Activated gamma-delta T cell treated with anti-CD3 and anti-CD28 coated beads, Interleukin-2, amount 50 U/mL, for 16 hours (primary cell): ENCODE measurements at regions not wholly inside any gene's neighbourhood (a gene's known extent, or its start where the extent isn't known, plus 50 kb on each side); places are given as distances from the start of the nearest gene placed in this dataset.

Experiments
- DNase-seq: peaks from one replicate; pipeline ENCODE4 v3.0.0-alpha.2; 2020; ENCODE audit warnings: low read depth

DNA sequence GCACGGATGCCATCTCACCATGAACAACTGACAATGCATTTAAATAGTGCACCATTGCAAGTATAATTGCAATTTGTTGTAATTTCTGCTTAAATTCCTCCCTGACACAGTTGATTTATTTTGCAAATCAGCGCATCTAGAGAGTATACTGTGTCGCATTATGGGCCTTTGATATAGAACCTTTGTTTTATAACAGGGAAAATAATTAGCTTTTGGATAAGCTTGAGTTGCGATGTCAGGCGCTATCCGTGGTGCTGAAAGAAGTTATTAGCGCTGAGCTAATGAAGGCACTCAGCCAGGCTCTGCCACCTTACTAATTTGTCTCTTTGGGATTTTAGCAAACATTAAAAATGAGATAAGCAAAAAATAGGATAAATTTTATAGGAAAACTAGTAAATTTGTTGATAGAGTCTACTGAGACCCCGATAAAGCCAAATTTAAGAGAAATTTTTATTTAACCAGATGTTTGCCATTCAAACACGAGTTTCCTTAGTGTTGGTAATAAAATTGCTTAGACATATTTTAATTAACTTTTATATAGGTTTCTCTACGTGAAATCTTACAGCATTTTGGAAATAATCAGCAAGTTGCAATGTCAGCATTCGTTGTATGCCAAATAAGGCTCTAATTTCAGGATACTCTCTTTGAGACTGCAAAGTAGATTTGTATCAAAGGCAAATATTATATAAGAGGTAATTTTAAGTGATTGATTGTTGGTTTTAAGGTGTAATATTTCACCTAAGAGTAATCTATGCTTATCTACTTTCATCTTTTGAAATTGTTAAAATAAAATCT, 355.5 kb downstream of the TLR4 start:
- DNase-seq = no peak

DNA sequence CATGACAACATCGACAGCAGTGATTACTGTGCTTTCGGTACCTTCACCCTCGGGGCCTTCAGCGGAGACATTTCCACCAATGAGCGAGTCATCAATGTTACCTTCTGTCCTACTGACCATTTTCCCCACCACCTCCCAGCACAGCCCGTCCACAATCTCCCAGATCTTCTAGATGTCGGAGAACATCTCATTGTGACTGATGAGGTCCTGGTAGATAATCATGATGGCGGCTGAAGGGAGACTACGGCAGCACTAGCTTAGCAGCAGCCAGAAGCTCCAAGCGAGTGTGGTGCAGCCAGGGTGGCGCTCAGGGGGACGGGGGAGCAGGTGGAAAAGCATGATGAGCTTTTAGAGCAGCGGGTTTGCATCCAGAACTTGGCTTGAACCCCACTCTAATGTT, 379.0 kb downstream of the TLR4 start:
- no peak for DNase-seq

DNA sequence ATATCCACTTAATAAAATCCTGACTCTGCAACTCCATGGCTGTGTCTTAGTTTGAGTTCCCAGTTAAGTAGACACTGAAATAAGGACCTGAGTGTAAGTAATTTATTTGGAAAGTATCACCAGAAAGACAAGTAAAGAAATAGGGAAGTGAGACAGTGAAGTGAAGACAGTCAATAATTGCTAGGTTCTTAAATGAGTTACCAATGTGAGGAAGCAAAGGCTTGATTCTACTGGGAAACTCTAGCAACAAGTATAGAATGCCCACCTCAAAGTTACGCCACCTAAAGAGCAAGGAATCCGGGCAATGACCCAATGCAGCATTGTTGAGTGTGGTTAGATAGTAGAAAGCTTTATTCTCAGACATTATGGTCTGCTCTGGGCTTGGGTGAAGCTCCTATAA, 383.9 kb downstream of the TLR4 start:
- no peak for DNase-seq

DNA sequence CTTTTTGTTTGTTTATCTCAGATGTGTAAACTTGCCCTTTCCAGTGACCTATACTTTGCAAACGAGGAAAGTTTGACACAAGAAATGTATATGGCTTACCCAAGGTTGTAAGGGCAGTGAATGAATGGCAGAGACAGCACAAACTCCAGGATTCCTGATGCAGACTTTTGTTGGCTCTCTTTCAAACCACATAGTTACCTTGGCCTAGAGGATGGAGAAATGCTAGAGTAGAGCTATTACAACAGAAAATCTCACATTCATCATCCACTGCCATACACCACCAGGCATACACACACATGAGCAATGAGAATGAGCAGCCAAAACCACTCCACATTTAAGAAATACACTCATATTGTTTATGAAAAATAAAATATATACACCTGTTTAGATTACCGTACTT, 387.0 kb downstream of the TLR4 start:
- no peak for DNase-seq

DNA sequence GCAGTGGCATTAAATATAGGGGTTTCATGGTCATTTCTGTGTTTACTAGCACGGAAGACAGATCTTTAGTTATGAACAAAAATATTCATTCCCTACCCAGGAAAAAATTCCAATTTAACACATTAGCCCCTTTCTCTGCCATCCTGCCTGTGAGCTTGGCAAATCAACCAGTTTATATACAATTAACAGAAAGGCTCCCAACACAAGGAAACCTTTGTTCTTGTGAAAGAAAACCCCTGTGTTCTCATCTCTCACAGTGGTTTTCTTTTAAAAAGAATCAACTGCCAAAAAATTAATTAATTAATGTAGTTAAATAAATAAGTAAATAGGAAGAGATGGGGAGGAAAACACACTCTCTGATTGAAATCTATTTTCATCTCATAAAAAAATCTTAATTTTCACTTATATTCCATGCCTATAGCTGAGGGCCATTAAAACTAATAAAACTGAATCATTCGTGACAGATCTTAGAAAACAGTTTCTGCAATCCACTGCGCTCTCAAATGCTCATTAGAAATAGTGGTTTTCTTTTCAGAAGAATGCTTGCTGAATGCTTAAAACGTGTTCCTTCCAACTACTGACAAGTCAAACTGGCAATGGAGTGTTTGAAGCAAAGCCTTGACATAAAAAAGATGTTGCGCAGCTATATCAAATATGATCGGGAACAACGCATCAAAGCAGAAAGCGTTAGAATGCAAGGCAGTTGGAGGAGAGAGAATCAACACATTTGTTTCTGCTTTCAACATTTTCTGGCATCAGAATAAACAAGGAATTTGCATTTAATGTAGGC, 387.7 kb downstream of the TLR4 start:
- no peak for DNase-seq

DNA sequence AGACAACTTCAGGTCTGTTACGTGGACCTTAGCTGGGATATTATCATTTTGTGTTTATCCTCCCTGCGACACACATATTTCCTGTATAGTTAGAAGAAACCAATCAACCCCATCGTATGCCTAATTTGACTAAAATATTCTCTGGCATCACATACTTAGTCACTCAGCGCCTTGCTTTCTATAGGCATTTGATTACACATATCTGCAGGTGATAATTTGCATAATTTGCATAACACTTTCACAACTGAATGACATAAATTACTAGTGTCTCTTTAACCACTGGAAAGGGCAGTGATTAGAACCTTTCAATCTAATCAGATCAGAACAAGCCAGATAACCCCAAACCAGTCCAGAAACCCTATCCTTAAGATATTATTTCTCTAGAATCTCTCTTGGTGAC, 390.2 kb downstream of the TLR4 start:
- DNase-seq = no peak

DNA sequence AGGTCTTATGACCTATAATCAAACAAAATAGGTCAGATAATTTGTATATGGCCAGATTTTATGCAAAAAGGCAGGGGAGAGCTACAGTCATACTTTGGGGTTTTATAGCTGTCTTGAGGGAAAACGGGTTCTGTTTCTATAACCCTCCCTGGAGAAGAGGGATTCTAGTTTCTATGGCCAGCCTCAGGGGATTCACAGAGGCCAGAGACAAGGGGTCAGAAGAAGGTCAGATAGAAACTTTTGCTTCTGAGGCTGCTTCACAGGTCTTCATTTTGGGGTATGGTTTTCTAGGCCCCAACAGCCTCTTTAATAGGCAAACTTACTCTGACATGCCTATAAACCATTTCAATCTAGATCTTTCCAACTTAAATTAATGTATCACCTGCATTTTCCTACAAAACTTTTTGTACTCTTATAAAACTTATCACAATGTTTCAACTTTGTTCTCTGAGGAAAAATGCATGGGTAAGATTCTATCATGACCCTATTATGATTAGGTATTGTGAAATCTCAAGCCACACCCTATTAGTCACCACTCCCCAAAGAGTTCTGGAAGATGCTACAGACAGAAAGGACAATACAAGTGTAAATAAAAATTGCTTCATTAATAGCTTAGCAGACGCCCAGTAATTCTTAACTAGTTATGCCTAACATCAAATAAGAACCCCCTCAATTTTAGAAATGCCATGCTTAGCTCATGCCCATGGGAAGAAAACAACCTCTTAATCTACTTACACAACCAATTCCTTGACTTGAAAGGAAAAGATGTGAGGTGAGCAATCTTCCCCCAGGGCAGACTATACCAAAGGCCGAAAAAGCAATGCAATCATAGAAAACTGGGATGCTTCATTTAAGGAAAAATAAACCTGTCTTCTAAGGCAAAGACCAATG, 396.6 kb downstream of the TLR4 start:
- no peak for DNase-seq

DNA sequence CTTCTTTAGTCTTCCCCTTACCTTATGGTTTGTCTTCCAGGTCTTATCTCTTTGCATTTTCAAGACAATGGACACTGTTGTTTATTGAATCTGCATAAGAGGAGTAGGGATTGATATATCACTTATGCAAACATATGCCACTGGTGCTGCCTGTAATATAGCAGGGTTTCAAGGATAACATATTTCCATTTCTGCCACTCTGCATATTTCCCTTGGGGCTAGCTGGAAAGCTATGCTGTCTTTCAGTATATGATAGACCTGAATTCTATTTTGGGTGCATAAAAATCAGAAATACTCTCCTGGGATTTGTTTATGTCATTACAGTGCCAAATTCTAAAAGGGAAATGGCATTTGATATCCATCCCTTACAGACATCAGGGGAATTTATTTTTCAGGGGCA, 400.2 kb downstream of the TLR4 start:
- no peak for DNase-seq

DNA sequence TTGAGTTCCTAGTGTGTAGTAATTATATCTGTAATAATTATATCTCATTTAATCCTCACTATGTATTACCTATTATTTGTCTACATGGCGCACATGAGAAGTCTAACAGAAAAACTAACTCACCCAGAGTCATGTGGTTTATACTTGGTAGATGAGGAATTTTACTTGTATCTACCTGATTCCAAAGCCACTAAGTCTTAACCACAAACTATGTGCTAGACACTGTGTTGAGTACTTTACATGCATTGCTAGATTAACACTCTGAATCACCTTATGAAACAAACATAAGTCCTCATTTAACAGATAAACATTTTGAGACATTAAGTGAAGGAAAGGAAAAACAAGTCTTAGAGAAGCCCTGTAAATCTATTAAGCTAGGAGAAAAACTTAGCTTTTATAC, 404.8 kb downstream of the TLR4 start:
- no peak for DNase-seq

DNA sequence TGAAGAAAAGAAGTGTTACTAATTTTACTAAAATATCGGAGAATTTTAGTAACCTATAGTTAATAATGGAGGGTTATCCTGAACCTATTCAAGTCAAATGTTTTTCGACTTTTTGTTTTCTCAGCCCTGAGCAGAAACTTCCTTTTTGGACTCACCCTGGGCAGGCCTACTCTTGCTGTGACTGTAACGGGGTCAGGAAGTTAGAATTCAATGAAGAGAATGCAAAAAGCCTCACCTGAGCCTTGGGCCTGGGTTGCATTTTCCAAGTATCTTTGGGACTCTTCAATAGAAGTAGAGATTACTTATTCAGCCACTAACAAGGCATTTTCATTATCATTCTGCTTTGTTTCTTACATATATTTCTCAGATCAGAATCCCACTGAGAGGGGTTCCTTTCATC, 405.3 kb downstream of the TLR4 start:
- no peak for DNase-seq

DNA sequence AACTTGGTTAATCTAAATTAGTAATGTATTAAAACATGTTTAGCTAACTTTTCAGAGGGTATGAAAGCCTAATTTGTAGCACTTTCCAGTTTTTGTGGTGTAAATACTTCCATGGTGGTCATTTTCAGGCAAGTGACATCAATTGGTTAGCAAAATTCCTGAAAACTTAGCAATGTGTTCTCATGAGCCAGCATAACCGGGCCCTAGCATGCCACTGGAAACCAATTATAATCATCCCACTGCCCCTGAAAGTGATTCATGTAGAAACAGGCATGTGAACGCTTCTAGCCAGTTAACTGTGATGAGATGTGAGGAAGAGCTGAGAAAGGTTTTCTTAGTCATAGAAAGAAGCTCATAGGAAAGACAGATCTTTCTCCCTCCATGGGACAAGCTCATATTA, 417.2 kb downstream of the TLR4 start:
- no peak for DNase-seq

DNA sequence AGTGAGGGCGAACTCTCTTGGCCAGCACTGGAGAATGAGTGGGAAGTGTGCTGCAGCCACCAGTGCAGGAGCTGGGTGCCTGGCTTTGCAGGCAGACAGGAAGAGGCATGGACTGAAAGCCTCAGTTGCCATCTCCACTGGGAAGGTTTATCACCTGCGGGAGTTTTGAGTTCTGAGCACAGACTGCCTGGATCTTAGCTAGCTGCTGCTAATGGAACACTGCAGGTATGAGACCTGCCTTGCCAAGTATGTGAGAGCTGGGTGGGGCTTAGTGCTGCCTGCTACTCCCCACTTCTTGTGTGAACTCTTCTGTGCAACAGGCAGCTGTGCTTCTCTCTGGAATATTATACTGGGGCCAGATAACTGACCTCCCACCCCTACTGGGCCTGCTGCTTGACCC, 424.1 kb downstream of the TLR4 start:
- DNase-seq = no peak

DNA sequence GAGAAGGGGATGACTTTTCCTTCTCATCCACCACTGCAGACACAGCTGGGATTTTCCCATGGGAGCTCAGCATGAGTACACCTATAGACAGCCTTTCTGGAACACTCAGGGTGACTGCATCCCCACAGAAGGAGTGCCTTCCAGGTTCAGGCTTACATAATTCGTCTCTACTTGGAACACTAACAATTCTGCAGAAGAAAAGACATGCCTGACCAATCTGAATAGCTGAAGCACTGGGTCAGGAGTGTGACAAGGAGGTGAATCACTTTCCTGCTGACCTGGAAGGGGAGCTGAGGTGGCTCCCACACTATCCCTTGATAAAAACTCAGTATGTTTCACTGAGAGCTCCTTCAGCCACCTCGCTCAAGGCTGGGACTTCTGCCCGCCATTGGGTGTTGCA, 425.3 kb downstream of the TLR4 start:
- no peak for DNase-seq

DNA sequence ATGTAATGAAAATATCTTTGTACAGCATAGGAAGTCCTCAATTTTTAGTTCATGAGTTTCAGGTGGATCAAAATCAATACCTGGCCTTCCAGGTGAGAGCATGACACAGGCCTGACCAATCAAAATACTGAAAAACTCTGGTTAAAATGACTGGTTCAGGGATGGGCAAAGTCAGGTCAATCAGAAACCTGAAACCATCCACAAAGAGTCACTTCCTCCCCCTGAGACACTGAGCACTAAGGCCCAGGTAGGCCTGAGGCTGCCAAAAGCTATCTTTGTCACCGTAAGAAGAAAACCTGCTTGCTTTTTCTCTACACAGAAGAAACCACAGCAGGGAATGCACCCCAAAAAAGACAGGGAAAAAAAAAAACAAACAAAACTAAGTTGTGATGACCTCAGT, 444.8 kb downstream of the TLR4 start:
- DNase-seq = no peak

DNA sequence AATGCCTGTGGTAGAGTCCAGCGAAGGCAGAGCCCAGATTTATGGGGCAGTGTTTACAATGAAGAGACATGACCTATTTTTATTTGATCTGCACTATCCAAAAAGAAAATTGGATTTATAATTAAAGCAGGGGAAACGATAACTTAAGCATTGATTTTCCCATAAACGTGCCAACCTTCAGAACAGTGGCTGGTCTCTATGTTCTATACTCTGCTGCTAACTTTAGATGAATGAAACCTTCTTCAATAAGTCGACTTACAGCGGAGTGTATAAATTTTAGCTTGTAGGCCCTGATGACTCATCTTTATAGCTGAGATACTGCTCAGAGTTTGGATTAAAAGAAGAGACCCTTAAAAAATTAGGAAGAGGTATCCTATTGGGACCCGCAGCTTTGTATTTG, 452.6 kb downstream of the TLR4 start:
- DNase-seq = no peak

DNA sequence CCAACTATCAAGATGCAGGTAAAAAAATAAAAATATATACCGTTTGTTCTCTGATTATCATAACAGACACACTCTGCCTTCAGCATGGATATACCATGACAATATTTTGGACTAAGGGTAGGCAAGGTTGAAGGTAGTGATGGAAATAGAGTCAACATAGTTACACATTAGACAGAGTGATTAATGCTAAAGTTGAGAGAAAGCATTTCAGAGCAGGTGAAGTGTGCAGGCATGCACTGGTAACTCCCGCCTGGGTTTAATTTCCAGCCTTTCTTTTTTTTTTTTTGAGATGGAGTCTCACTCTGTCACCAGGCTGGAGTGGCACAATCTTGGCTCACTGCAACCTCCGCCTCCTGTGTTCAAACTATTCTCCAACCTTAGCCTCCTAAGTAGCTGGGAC, 458.5 kb downstream of the TLR4 start:
- DNase-seq = no peak

DNA sequence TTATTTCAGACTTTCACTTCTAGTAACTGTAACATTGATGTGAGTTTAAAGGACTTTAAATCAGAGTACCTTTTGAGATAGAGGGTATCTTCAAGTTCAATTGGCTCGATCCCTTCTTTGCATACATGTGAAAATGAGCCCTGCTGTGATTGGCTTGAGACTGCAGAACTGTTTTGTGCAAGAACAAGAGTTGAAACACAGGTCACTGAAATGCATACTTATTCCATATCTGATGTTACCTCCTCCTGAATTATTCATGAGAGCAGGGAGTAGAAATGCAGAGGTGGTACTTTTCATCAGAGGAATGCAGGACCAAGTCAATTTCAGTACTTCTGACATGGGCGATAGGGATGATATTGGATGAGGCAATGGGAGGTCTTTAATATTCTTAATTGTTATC, 459.5 kb downstream of the TLR4 start:
- DNase-seq = no peak

DNA sequence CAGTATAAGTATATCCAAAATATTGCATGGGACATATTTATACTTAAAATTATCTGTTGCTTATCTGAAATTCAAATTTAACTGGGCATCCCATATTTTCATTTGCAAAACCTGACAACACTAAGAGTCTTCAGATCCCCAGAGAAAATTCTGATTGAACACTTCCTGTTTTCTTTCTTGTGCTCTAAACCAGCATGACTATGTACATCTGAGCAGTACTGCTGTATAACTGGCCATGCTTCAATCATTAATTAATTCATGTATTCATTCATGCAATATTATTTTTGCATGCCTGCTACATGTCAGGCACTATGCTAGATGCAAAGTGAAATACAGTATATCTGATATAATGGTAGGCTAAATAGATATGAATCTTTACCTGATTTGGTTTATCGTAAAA, 461.2 kb downstream of the TLR4 start:
- no peak for DNase-seq

DNA sequence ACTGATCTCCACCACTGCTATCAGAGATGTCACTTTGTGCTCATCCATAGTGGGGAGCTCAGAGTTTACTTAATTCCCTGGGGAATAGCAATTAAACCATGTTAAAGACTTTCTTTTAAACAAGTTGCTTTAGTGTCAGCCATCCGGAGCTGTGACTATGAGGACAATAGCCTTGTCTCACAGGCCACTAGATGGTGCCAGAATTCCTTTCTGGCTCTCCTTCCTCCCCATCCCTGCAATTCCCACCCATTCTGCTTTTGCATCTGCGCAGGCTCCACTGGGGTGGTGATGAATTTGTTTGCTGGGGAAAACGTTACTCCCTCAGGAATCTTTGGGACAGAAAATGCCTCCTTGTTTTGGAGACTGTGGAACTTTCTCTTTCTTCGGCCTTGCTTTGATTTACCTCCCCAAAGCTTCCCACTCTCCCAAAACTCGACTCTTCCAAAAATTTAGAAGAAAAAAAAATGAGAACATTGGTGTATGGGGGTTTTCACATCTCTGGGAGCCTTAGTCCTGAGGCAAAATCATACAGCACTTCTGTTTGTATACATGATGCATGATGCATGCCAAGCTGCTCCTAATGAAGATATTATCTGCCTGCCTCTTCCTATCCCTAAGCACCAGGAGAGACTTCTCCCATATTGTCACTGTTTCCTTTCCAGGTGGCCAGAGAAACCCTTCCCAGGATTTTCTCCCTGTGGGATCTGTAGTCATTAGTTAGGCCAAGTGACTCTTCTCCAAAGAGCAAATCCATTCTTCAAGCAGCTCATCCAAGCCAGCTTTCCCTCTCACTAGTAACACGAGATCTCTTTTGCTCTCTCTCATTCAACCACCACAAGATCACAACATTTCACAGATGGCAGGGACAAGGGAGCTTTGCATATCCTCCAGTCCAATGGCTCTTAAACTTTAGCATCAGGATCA, 466.1 kb downstream of the TLR4 start:
- DNase-seq = no peak

DNA sequence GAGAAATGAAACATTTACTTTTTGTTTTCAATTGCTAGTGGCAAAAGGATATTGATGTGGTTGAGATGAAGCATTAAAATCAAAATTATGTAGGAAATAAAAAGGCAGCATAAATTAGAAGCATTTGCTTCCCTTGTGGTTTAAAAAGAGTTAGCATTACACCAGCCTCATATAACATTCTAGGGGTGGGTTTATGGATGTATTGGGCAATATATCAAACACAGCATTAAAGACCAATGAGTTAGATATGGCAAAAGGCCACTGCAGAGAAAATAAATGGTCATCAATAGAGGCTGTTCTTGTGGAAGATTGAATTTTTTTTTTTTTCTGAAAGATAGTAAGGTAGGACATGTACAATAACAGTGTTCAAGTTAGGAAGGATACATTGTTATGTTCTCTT, 473.0 kb downstream of the TLR4 start:
- no peak for DNase-seq

DNA sequence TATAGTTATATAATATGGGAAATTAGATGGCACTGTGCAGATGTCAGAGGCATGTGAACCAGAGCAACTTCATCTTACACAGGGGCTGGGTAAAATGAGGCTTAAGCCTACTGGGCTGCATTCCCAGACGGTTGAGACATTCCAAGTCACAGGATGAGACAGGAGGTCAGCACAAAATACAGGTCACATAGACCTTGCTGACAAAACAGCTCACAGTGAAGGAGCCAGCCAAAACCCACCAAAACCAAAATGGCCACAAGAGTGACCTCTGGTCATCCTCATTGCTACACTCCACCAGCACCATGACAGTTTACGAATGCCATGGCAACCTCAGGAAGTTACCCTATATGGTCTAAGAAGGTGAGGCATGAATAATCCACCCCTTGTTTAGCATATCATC, 479.4 kb downstream of the TLR4 start:
- DNase-seq = no peak

DNA sequence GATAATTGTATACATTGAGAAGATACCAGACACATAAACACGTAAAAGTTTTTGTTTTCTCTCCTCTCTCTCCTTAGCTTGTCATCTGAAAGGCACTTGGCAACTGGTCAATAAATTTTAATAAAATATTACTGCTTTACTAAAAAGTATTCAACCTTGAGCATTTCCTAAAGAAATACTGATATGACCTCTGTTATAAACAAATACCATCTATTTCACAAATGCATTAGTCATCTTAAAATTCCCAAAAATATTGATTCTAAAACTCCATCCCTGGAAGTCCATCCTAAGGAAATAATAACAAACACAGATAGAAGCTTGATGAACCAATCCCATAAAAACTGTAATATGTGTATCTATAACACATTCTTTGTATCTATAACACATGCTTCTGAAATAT, 483.2 kb downstream of the TLR4 start:
- no peak for DNase-seq
